ENCODE measurements at regions not wholly inside any gene's neighbourhood (a gene's known extent, or its start where the extent isn't known, plus 50 kb on each side); places are given as distances from the start of the nearest gene placed in this dataset.

GRCh38 chr11:129723146-129723760, 92.4 kb upstream of the TMEM45B start:
- H3K9me3 ChIP-seq (ENCODE audit: control insufficient read depth, insufficient read depth, low read length) = no peaks in the 10 kb centered on the region
- H2AK5ac ChIP-seq (ENCODE audit: low read depth, low read length) = no peak overlapping the region
- no peak overlapping the region for H2BK20ac ChIP-seq (ENCODE audit: low read depth, low read length)
- H3K18ac ChIP-seq (ENCODE audit: low read depth, low read length) = no peak overlapping the region
- no peak overlapping the region for H2BK120ac ChIP-seq (ENCODE audit: low read depth, low read length)
- H3K14ac ChIP-seq (replicated peaks; ENCODE audit: low read depth, low read length) = no peak overlapping the region
- BruUV-seq (replicated peaks) = no TSS peak
- POLR2A ChIA-PET (ENCODE audit: unreplicated experiment) = no interaction called here
- dilution Hi-C loops (cut with HindIII; ENCODE audit: low sequenced_read_pairs, unreplicated experiment) (no loop called here), in situ Hi-C loops (cut with MboI; ENCODE audit: low sequenced_read_pairs) (no loop called here), intact Hi-C loops (cut with micrococcal nuclease) (no loop called here)
- H3K9ac ChIP-seq (ENCODE audit: low read depth, low read length) = no peak overlapping the region
- H3K27ac ChIP-seq (ENCODE audit: insufficient read depth, low read length) = no peak overlapping the region
- no peak overlapping the region for H3K56ac ChIP-seq (ENCODE audit: extremely low read depth, insufficient read depth, low read length)
- WGBS, 2 experiments (ENCODE audit: extremely low coverage in 2 of 2, insufficient read length in 1 of 2) = 0% methylated on average over 1 of the region's 13 CpGs; no CpG with 5 or more reads in 1 of the 2 experiments
- H3K27me3 ChIP-seq (ENCODE audit: control insufficient read depth, insufficient read depth, low read length) = peaks cover 2% of the 10 kb centered on the region; the same call in 1 of the 2 replicates
- H3K79me1 ChIP-seq (ENCODE audit: low read depth in 1 of 2, low read length in 2 of 2) = no peaks in the 10 kb centered on the region
- H3K23ac ChIP-seq (ENCODE audit: low read depth, low read length) = no peak overlapping the region
- no peaks in the 10 kb centered on the region for H3K9me1 ChIP-seq (ENCODE audit: insufficient read depth, low read length)
- H3K4ac ChIP-seq (ENCODE audit: low read depth, low read length) = no peak overlapping the region
- H3K4me1 ChIP-seq (ENCODE audit: control insufficient read depth, insufficient read depth, low read length) = no peaks in the 10 kb centered on the region
- DNase-seq (no peak), ATAC-seq (ENCODE audit: low read depth) (no peak)
- no peaks in the 10 kb centered on the region for H4K20me1 ChIP-seq (ENCODE audit: insufficient read depth, low read length)
- H3K4me3 ChIP-seq (ENCODE audit: insufficient read depth, low read depth, low read length) = no peak overlapping the region
- H4K8ac ChIP-seq (ENCODE audit: low read depth in 2 of 2, low read length in 2 of 2) = no peak overlapping the region
- no peak overlapping the region for H2AK9ac ChIP-seq (replicated peaks; ENCODE audit: low read depth, low read length, poor library complexity)
- H2BK15ac ChIP-seq (ENCODE audit: low read depth, low read length) = no peak overlapping the region
- H4K5ac ChIP-seq (ENCODE audit: low read depth, low read length) = no peak overlapping the region
- no peak overlapping the region for H4K91ac ChIP-seq (ENCODE audit: insufficient read depth, low read depth, low read length)
- TF ChIP-seq MAZ (IDR thresholded peaks at IDR 0.05; ENCODE audit: borderline replicate concordance, low read depth, low read length) (no peak), FOS (IDR thresholded peaks at IDR 0.05; ENCODE audit: low read depth, low read length) (no peak), SMC3 (IDR thresholded peaks at IDR 0.05; ENCODE audit: low read depth, low read length) (no peak), RFX5 (IDR thresholded peaks at IDR 0.05; ENCODE audit: low read depth, low read length) (no peak), MXI1 (IDR thresholded peaks at IDR 0.05; ENCODE audit: borderline replicate concordance, low read depth, low read length) (no peak), MAFK (IDR thresholded peaks at IDR 0.05; ENCODE audit: low read depth, low read length) (no peak), CEBPB (IDR thresholded peaks at IDR 0.05; ENCODE audit: low read depth, low read length) (no peak), CHD1 (IDR thresholded peaks at IDR 0.05; ENCODE audit: low read depth, low read length) (no peak), RCOR1 (IDR thresholded peaks at IDR 0.05; ENCODE audit: insufficient replicate concordance, low read length) (no peak), NFE2L2 (IDR thresholded peaks at IDR 0.05; ENCODE audit: low read depth, low read length) (no peak), BHLHE40 (IDR thresholded peaks at IDR 0.05; ENCODE audit: low read depth, low read length) (no peak), POLR2A (IDR thresholded peaks at IDR 0.05; ENCODE audit: low read depth, low read length) (no peak), RAD21 (IDR thresholded peaks at IDR 0.05; ENCODE audit: low read length) (no peak), USF2 (IDR thresholded peaks at IDR 0.05; ENCODE audit: low read depth, low read length) (no peak)
- TF ChIP-seq, protein P1, sequence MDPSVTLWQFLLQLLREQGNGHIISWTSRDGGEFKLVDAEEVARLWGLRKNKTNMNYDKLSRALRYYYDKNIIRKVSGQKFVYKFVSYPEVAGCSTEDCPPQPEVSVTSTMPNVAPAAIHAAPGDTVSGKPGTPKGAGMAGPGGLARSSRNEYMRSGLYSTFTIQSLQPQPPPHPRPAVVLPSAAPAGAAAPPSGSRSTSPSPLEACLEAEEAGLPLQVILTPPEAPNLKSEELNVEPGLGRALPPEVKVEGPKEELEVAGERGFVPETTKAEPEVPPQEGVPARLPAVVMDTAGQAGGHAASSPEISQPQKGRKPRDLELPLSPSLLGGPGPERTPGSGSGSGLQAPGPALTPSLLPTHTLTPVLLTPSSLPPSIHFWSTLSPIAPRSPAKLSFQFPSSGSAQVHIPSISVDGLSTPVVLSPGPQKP (IDR thresholded peaks at IDR 0.05; ENCODE audit: borderline replicate concordance, low read depth, low read length) = no peak
- TF ChIP-seq, protein P2, sequence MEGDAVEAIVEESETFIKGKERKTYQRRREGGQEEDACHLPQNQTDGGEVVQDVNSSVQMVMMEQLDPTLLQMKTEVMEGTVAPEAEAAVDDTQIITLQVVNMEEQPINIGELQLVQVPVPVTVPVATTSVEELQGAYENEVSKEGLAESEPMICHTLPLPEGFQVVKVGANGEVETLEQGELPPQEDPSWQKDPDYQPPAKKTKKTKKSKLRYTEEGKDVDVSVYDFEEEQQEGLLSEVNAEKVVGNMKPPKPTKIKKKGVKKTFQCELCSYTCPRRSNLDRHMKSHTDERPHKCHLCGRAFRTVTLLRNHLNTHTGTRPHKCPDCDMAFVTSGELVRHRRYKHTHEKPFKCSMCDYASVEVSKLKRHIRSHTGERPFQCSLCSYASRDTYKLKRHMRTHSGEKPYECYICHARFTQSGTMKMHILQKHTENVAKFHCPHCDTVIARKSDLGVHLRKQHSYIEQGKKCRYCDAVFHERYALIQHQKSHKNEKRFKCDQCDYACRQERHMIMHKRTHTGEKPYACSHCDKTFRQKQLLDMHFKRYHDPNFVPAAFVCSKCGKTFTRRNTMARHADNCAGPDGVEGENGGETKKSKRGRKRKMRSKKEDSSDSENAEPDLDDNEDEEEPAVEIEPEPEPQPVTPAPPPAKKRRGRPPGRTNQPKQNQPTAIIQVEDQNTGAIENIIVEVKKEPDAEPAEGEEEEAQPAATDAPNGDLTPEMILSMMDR (conservative IDR thresholded peaks at IDR 0.05; ENCODE audit: low read depth, low read length) = no peak
- H2BK5ac ChIP-seq (ENCODE audit: low read depth, low read length, poor library complexity, severe bottlenecking) = no peak overlapping the region
- no peak overlapping the region for H3K4me2 ChIP-seq (ENCODE audit: low read depth, low read length)
- CTCF ChIA-PET = no interaction called here
- no peaks in the 10 kb centered on the region for H3K36me3 ChIP-seq (ENCODE audit: control insufficient read depth, insufficient read depth, low read length)
- no peak overlapping the region for H2AFZ ChIP-seq (replicated peaks; ENCODE audit: low read length, poor library complexity)

Measured in IMR-90 (cell line).